ENCODE measurements at regions not wholly inside any gene's neighbourhood (a gene's known extent, or its start where the extent isn't known, plus 50 kb on each side); places are given as distances from the start of the nearest gene placed in this dataset.

DNA sequence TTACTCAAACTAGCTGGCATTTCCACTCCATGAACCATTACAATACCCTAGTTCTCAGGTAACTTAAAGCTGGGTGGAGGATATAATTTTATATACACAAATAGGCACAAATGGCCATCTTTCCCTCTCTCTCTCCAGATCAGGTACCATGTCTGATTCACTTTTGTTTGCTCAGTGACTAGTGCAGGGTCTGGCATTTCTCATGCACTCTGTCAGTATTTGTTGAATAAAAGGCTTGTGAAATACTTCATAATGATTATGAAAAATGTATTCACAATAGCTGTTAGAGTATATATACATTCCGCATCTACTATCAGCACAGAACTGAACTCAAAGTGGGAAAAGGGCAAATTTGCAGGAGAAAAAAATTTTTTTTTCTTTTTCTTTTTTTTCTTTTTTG, 510.2 kb upstream of the USP24 start:
- no peak for DNase-seq

- DNase-seq = no peak
Observed at GRCh38 chr1:55724551-55725325, 509.6 kb upstream of the USP24 start.

GRCh38 chr1:55723001-55723400, 507.8 kb upstream of the USP24 start:
- DNase-seq = no peak

DNA sequence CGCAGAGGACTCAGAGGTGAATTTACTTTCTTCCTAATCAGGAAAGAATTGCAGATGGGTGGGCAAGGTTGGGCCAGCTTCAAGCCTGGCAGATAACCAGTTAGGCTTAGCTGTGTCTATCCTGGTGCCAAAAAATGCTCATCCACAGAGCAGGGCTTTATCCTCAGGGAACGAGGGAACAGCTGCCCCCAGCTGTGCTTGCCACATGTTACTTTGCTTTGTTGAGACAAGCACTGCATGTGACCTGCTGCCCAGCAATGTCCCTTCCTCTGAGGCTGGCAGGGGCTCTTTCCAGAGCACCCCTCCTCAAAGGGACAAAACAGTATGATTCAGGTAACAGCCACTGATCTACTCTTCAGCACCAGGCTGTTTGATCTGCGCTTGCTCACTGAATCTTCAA, 505.1 kb upstream of the USP24 start:
- DNase-seq = no peak

DNA sequence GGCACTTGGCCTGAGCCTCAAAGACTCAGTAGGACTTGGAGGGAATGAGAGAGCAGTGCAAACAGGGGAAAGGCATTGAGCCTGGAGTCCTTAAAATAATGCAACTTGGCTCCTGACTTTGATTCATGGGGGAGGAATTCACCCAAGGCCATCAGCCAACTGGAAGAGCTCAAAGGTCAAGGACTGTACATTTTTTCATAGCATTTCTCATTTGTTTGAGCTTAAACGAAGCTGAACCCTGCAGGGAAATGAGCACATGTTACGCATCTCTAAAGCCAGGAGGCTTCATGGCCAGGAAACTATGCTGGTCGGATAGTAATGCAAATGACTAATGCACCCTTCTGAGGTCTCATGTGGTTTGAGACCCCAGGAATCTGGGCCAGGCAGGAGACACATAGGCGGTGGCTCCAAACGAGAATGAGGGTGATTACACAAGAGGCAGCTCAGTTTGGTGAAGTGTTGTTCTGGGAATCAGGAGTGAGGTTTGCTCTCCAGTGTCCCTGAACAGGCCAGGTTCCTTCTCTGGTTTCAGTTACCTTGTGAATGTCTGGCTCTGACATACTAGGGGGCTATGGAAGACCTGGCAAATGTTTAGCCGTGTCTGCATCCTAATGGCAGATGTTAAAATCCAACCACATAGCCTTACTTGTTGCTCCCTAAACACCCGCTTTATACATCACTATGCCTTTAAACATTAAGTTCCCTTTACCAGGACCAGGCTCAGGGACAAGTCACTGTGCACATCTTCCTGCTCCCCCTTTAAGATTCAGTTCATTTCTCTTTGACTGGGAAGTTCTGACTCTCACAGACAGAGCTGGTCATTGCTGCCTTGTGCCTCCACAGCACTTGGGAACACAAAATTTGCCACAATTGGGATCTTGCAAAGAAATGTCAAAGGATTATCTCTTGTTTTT, 503.9 kb upstream of the USP24 start:
- no peak for DNase-seq

- DNase-seq = no peak
Observed at GRCh38 chr1:55717111-55717510, 501.9 kb upstream of the USP24 start.

- DNase-seq = no peak
Observed at GRCh38 chr1:55716610-55717009, 501.4 kb upstream of the USP24 start.

GRCh38 chr1:55716151-55716550, 501.0 kb upstream of the USP24 start:
- DNase-seq = no peak

- no peak for DNase-seq
Observed at GRCh38 chr1:55714230-55714629, 499.1 kb upstream of the USP24 start.

DNA sequence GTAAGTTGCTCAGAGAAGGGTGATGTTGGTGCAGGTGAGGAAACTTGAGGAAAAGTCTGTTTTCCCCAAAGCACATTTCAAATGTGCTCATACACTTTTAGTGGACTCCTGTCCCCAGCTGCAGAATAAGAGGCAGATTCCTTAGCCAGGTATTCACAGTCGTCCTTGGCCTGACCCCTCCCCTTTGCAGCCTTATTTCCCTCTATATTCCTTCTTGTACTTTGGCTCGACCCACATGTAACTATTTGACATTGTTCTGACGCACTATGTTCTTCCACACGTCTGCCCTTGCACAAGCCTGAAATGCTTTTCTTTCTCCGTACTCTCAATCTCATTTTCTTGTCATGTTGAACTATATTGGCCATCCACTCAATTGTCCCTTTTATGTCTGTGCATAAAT, 498.4 kb upstream of the USP24 start:
- no peak for DNase-seq

- DNase-seq = no peak
Observed at GRCh38 chr1:55712148-55712547, 497.0 kb upstream of the USP24 start.

DNA sequence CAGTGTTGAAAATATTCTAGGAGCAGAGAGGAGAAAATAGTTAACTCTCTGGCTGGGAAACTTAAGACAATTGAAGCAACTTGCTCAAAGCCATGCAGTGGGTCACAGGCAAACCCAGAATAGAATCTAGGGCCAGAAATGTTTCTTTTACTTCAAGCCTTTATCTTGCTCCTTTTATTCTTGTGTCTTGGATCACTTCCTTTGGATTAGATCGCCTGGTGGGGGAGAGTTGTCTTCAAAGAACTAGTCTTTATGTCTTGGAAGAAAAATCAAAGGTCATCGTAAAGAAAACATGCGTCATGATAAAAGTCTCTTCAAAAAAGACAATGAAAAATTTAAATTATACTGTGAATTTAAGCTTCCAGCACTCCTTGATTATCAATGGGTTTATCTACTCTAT, 493.6 kb upstream of the USP24 start:
- no peak for DNase-seq

GRCh38 chr1:55707846-55708245, 492.7 kb upstream of the USP24 start:
- DNase-seq = no peak

- no peak for DNase-seq
Observed at GRCh38 chr1:55707196-55707595, 492.0 kb upstream of the USP24 start.

DNA sequence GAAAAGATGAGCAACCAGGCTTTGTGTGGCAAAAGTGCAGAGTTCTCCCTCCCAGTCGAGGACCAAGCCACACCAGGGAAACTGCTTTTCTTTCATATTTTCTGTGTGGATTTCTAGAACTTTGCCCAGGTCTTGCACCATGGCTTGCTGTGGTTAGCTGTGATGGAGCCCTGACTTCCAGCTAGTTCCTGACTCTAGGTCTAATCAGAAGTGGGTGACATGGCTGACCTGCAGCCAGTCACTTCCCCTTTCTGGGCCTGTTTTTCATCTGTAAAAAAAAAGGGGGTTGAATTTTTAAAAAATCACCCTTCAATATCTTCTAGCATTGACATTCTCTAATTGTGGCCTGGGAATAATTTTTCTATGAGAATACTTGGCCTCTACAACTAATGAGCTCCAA, 491.2 kb upstream of the USP24 start:
- DNase-seq = no peak

DNA sequence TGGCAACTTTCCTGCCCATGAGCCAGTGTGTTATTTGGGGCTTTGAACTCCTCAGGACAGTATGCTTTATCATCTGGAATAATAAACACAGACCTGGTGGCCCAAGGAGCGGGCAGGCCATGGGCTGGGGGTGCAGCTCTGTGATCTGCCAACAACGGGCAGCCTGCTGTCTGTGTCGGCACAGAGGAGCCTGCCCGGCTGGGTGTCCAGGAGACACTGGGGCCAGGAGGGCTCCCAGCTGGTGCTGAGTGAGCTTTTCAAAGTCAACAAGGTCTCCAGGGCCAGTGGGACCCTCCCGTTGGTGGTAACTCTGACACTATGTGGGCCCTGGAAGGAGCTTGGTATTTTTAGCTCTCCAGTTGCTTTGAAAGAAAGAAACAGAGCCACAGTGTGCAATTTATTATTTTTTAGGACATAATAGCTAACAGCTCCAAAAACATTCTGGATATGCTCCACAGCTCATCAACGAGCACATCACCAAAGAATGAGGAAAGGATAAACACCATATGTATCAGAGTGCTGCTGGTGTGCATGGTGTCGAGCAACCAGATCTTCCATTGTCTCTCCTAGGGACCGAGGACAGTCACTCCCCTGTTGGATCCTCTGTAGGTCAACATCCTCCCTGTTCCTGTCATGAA, 488.7 kb upstream of the USP24 start:
- DNase-seq = no peak

- DNase-seq = no peak
Observed at GRCh38 chr1:55702064-55702463, 486.9 kb upstream of the USP24 start.

DNA sequence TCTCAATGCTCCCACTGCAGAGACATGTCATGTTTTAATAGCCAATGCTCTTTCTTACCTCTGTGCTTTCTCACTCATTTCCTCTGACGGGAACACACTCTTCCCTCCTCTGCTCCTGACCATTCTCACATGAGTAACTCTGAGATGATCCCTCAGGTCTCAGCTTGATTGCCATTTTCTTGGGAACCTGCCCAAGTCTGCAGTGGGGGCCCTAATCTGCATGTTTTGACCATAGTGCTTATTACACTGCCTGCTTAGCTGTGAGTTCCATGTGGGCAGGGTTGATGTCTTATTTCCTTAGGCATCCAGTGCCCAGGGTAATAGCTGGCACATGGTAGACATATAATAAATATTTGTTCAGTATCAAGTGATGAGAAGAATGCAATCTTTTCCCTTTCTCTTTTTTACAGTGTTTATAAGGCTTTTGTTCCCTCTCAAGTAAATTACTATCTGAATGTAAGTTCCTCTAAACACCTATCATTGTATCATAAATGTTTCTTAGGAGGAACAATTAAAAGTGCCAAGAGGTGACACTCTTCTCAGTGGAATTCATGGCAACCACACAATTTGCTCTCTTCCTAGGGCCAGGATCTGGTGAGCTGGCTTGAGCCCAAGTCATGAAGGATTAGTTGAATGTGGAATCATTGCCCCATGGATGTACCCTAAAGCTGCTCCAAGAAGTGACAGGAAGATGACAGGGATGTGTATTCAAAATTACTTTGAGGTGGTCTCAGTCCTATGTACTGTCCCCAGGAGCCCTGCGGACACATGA, 485.4 kb upstream of the USP24 start:
- no peak for DNase-seq

DNA sequence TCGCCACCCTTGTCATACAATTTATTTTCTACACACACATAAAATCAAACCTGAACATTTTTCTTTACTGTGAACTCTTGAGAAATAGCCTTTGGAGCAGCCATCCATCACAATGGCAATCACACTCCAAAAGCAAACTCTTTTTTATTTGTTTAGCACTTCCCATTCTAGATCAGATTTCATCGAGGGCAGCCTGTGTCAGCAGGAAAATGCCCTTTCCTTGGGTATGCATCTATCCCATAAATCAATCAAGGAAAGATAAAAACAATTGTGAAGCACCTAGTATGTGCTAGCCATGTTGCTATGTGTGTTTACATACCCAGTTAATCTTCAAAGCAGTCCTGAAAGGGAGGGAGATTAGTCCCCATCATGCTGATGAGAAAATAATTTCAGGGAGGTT, 484.1 kb upstream of the USP24 start:
- no peak for DNase-seq

DNA sequence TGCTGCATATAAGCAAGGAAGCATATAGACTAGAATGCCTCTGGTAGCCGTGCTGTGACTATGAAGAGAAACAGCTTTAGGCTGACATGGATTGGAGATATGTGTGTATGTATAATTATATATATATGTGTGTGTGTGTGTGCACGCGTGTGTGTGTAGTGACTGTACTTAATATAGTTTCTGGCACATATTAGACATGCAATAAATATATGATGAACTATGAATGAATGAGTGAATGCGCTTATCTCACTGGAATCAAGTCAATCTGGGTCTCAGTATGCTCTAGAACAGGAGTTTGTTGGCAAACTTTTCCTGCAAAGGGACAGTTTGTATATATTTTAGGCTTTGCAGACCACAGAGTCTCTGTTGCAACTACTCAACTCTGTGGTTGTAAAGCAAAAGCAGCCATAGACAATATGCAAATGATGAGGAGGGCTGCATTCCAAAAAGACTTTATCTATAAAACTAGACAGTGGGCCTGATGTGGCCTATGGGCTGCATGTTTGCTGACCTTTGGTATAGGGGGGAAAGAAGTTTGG, 482.9 kb upstream of the USP24 start:
- DNase-seq = no peak

DNA sequence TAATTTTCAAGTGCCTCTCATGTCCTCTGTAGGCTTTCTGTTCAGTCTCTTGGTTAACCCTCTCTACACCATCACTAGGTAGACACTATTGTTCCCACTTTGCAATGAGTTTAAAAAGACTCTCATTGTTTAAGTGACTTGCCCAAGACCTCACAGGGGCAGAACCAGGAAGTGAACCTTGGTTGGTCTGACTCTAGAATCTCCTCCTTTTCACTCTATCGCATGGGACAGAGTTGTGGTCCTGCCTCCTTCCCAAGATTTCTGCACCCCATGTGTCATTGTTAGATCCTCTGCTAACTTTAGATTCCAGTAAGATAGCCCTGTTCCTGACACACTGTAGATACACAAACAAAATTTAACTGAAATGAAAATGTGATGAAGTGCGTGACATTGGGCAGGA, 481.7 kb upstream of the USP24 start:
- no peak for DNase-seq

- no peak for DNase-seq
Observed at GRCh38 chr1:55696181-55696754, 481.1 kb upstream of the USP24 start.
